ENCODE measurements at regions not wholly inside any gene's neighbourhood (a gene's known extent, or its start where the extent isn't known, plus 50 kb on each side); places are given as distances from the start of the nearest gene placed in this dataset.
A peak's percentile ranks its signal among the peaks of the same experiment; 100 is the strongest.

- Histone ChIP-seq H3K4me1 (peaks cover 0 to 19% (median 5%) of the 10 kb centered on the region in 6 donors), H3K9me3 (peaks cover 0 to 17% (median 5%) of the 10 kb centered on the region in 8 donors), H3K36me3 (no peaks in the 10 kb centered on the region), H3K27me3 (replicated peaks in 1 of 7) (no peaks in the 10 kb centered on the region), H3K27ac (no peak overlapping the region), H3K4me3 (no peak overlapping the region)
- 91 to 94% (median 92%) methylated on average over 2 of the region's 2 CpGs for WGBS, 5 donors
- DNase-seq, result no peak
- intact Hi-C loops (cut with DNase I; ENCODE audit: low total_unique reads), result no loop called here
- TF ChIP-seq CTCF (IDR thresholded peaks at IDR 0.05 in 8 of 11, conservative IDR thresholded peaks at IDR 0.05 in 3 of 11) (no peak), POLR2A (IDR thresholded peaks at IDR 0.05) (no peak), POLR2AphosphoS5 (IDR thresholded peaks at IDR 0.05) (no peak)
Observed at GRCh38 chr3:196147116-196147515, 64.1 kb downstream of the ZDHHC19 start.

GRCh38 chr3:196145468-196146262 is 63.8 kb upstream of the TFRC start:
- Histone ChIP-seq H3K4me1 (peaks cover 0 to 31% (median 9%) of the 10 kb centered on the region in 6 donors), H3K9me3 (peaks cover 0 to 15% (median 5%) of the 10 kb centered on the region in 8 donors), H3K27me3 (replicated peaks in 1 of 7) (no peaks in the 10 kb centered on the region), H3K4me3 (no peak overlapping the region), H3K36me3 (no peaks in the 10 kb centered on the region), H3K27ac (no peak overlapping the region)
- DNase-seq, result no peak
- intact Hi-C loops (cut with DNase I; ENCODE audit: low total_unique reads), result no loop called here
- TF ChIP-seq POLR2AphosphoS5 (IDR thresholded peaks at IDR 0.05) (no peak), POLR2A (IDR thresholded peaks at IDR 0.05) (no peak), CTCF (IDR thresholded peaks at IDR 0.05 in 8 of 11, conservative IDR thresholded peaks at IDR 0.05 in 3 of 11) (no peak)
- 81 to 90% (median 84%) methylated on average over 13 to 16 of the region's 18 CpGs for WGBS, 5 donors

DNA sequence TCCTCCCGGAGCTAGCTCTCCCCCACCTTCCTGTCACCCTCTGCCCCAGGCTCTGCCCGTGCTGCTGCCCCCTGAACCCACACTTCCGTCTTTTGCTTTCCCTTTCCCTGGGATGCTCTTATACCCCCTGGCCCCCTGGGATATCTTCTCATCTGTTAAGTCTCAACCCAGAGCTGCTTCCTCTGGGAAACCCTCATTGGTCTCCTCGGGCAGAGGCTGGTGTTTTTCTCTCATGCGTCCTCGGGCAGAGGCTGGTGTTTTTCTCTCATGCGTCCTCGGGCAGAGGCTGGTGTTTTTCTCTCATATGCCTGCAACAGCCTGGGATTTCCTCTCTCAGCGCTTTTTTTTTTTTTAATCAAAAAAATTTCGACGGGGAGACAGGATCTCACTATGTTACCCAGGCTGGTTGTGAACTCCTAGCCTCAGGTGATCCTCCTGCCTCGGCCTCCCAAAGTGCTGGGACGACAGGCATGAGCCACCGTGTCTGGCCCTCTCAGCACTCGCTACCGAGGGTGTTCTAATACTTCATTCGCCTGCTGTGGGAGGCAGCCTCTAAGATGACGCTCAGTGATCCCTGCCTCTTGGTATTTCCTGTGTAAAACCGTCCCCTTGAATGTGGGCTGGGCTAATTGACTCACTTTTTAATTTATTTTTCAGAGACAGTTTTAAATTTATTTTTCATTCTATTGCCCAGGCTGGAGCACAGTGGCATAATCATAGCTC is 62.7 kb upstream of the TFRC start:
- TF ChIP-seq CTCF (IDR thresholded peaks at IDR 0.05 in 8 of 11, conservative IDR thresholded peaks at IDR 0.05 in 3 of 11) (no peak), POLR2AphosphoS5 (IDR thresholded peaks at IDR 0.05) (peak in 2 of 3 donors; percentile 43 to 66)
- 58 to 74% (median 68%) methylated on average over 19 of the region's 19 CpGs for WGBS, 5 donors
- Histone ChIP-seq H3K9me3 (peaks cover 0 to 4% (median 0%) of the 10 kb centered on the region in 8 donors), H3K36me3 (no peaks in the 10 kb centered on the region), H3K27ac (peak overlapping the region in 4 of 8 donors; percentile 22 to 58 (median 40)), H3K4me1 (peaks cover 0 to 41% (median 9%) of the 10 kb centered on the region in 6 donors), H3K4me3 (peak overlapping the region in 1 of 8 donors; percentile 10), H3K27me3 (replicated peaks in 1 of 7) (no peaks in the 10 kb centered on the region)
- DNase-seq, result no peak
- intact Hi-C loops (cut with DNase I; ENCODE audit: low total_unique reads), result no loop called here
